Thoracic aorta (tissue), 2 donors: ENCODE measurements at regions not wholly inside any gene's neighbourhood (a gene's known extent, or its start where the extent isn't known, plus 50 kb on each side); places are given as distances from the start of the nearest gene placed in this dataset.

Experiments used
- ATAC-seq: fragments of 150-250 bp; one replicate; pipeline ENCODE4 v1.8.0; 2017; ENCODE audit warnings: low read depth; ENCODE audit not compliant: insufficient number of reproducible peaks, low FRiP score
- DNase-seq: peaks from one replicate; pipeline ENCODE4 v3.0.0-alpha.2; 2020; ENCODE audit warnings: low spot score
- H3K27ac ChIP-seq, 2 donors: fragments of 200-600 bp; sonication (generic); 1 replicate in 1 of 2; 2 replicates in 1 of 2; pipeline ENCODE4 v1.5.1; 2016; ENCODE audit warnings: mild to moderate bottlenecking in 2 of 2, moderate library complexity in 2 of 2
- H3K27me3 ChIP-seq: fragments of 200-600 bp; sonication (generic); replicated peaks from 2 replicates; pipeline ENCODE4 v1.6.0; 2016; ENCODE audit warnings: mild to moderate bottlenecking; ENCODE audit not compliant: insufficient read depth
- H3K36me3 ChIP-seq: fragments of 200-600 bp; sonication (generic); one replicate; pipeline ENCODE4 v1.5.1; 2016
- H3K4me1 ChIP-seq, 2 donors: fragments of 200-600 bp; sonication (generic); 1 replicate in 1 of 2; 2 replicates in 1 of 2; pipeline versions ENCODE4 v1.5.1 to v1.6.0; 2016; ENCODE audit warnings: low read depth in 2 of 2, mild to moderate bottlenecking in 1 of 2; ENCODE audit not compliant: control insufficient read depth in 1 of 2
- H3K4me3 ChIP-seq: fragments of 200-600 bp; sonication (generic); 2 replicates; pipeline ENCODE4 v1.5.1; 2016; ENCODE audit warnings: mild to moderate bottlenecking
- H3K9me3 ChIP-seq: fragments of 200-600 bp; sonication (generic); 2 replicates; pipeline ENCODE4 v1.5.1; 2016
- TF ChIP-seq, protein P1 (sequence below): fragments of 200-600 bp; sonication (generic); IDR thresholded peaks from one replicate; pipeline ENCODE4 v1.5.1; 2019; ENCODE audit warnings: antibody characterized with exemption

- ATAC-seq (no peak), DNase-seq (no peak)
Observed at GRCh38 chr19:33890569-33890968, 93.9 kb downstream of the KCTD15 start.

GRCh38 chr19:33891773-33892172, 95.1 kb downstream of the KCTD15 start:
- ATAC-seq = no peak
- DNase-seq = no peak
- Histone ChIP-seq H3K27ac (no peak overlapping the region), H3K9me3 (no peaks in the 10 kb centered on the region), H3K4me3 (no peak overlapping the region), H3K4me1 (no peaks in the 10 kb centered on the region), H3K36me3 (no peaks in the 10 kb centered on the region), H3K27me3 (no peaks in the 10 kb centered on the region)
- TF ChIP-seq, protein P1, sequence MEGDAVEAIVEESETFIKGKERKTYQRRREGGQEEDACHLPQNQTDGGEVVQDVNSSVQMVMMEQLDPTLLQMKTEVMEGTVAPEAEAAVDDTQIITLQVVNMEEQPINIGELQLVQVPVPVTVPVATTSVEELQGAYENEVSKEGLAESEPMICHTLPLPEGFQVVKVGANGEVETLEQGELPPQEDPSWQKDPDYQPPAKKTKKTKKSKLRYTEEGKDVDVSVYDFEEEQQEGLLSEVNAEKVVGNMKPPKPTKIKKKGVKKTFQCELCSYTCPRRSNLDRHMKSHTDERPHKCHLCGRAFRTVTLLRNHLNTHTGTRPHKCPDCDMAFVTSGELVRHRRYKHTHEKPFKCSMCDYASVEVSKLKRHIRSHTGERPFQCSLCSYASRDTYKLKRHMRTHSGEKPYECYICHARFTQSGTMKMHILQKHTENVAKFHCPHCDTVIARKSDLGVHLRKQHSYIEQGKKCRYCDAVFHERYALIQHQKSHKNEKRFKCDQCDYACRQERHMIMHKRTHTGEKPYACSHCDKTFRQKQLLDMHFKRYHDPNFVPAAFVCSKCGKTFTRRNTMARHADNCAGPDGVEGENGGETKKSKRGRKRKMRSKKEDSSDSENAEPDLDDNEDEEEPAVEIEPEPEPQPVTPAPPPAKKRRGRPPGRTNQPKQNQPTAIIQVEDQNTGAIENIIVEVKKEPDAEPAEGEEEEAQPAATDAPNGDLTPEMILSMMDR = no peak

More at GRCh38 chr19:33890569-33890968, 93.9 kb downstream of the KCTD15 start:
- H3K4me1 ChIP-seq = no peaks in the 10 kb centered on the region
- no peak overlapping the region for H3K27ac ChIP-seq
- TF ChIP-seq, protein P1 = no peak
- no peaks in the 10 kb centered on the region for H3K36me3 ChIP-seq
- no peaks in the 10 kb centered on the region for H3K27me3 ChIP-seq
- H3K9me3 ChIP-seq = no peaks in the 10 kb centered on the region
- H3K4me3 ChIP-seq = no peak overlapping the region

DNA sequence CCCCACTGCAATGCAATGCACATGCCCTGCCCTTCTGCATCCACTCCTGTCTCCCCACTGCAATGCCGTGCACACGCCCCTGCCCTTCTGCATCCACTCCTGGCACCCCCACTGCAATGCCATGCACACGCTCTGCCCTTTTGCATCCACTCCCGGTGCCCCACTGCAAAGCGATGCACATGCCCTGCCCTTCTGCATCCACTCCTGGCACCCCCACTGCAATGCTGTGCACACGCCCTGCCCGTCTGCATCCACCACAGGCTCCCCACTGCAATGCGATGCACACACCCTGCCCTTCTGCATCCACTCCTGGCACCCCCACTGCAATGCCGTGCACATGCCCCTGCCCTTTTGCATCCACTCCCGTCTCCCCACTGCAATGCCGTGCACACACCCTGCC, 98.1 kb downstream of the KCTD15 start:
- H3K27me3 ChIP-seq = no peaks in the 10 kb centered on the region
- H3K9me3 ChIP-seq = peaks cover 11% of the 10 kb centered on the region
- H3K4me1 ChIP-seq = no peaks in the 10 kb centered on the region
- TF ChIP-seq, protein P1 = no peak
- H3K36me3 ChIP-seq = no peaks in the 10 kb centered on the region
- H3K4me3 ChIP-seq = no peak overlapping the region
- DNase-seq (no peak), ATAC-seq (no peak)
- no peak overlapping the region for H3K27ac ChIP-seq

DNA sequence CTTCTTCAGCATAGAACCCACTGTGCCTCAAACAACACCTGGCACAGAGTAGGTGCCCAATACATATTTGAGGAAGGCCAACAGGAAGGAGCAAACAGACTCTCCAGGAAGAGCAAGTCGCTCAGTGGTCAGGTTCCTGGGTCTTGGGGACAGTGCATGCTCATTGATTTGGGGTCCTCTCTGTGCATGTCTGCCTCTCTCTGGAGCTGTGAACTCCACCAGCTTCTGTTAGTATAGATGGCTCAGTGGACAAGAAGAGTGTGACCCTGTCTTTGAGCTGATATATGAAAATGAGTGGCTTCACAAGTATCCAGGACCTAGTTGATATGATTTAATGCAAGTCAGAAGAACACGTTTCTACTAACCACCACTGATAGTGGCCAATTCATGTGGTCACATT, 98.7 kb downstream of the KCTD15 start:
- H3K4me3 ChIP-seq = no peak overlapping the region
- H3K4me1 ChIP-seq = no peaks in the 10 kb centered on the region
- H3K9me3 ChIP-seq = peaks cover 11% of the 10 kb centered on the region
- DNase-seq = no peak
- no peak for ATAC-seq
- H3K27me3 ChIP-seq = no peaks in the 10 kb centered on the region
- H3K27ac ChIP-seq = no peak overlapping the region
- TF ChIP-seq, protein P1 = no peak
- no peaks in the 10 kb centered on the region for H3K36me3 ChIP-seq

GRCh38 chr19:33898062-33898677, 101.5 kb downstream of the KCTD15 start:
- no peak overlapping the region for H3K27ac ChIP-seq
- H3K4me3 ChIP-seq = no peak overlapping the region
- no peaks in the 10 kb centered on the region for H3K36me3 ChIP-seq
- no peaks in the 10 kb centered on the region for H3K27me3 ChIP-seq
- ATAC-seq (no peak), DNase-seq (no peak)
- no peaks in the 10 kb centered on the region for H3K4me1 ChIP-seq
- peaks cover 11% of the 10 kb centered on the region for H3K9me3 ChIP-seq
- TF ChIP-seq, protein P1 = no peak
